Liver (tissue), 3 donors: ENCODE measurements at regions not wholly inside any gene's neighbourhood (a gene's known extent, or its start where the extent isn't known, plus 50 kb on each side); places are given as distances from the start of the nearest gene placed in this dataset.

Experiments used
- ATF3 ChIP-seq: IDR thresholded peaks from 2 replicates; pipeline ENCODE4 v1.6.1; 2016; ENCODE audit warnings: antibody characterized with exemption
- CTCF ChIP-seq: fragments of 150-350 bp; IDR thresholded peaks from 2 replicates; pipeline ENCODE4 v1.5.1; 2017; ENCODE audit warnings: improper control_type of control experiment, low read depth, low read length; ENCODE audit not compliant: missing input control
- GABPA ChIP-seq, 2 donors: IDR thresholded peaks in 1 of 2; conservative IDR thresholded peaks in 1 of 2; 2 replicates each; pipeline ENCODE4 v1.6.1; 2016; ENCODE audit warnings: antibody characterized with exemption in 2 of 2, mild to moderate bottlenecking in 1 of 2, moderate library complexity in 1 of 2
- MAX ChIP-seq: IDR thresholded peaks from 2 replicates; pipeline ENCODE4 v1.6.1; 2016; ENCODE audit warnings: antibody characterized with exemption
- RXRA ChIP-seq, 2 donors: IDR thresholded peaks; 2 replicates each; pipeline ENCODE4 v1.6.1; 2017 to 2018; ENCODE audit warnings: antibody characterized with exemption in 2 of 2, mild to moderate bottlenecking in 1 of 2
- SP1 ChIP-seq: IDR thresholded peaks from 2 replicates; pipeline ENCODE4 v1.6.1; 2018; ENCODE audit warnings: antibody characterized with exemption, mild to moderate bottlenecking
- donor health status: healthy.
- donor health status: healthy.

GRCh38 chrX:148309413-148309812, 191.0 kb upstream of the AFF2 start:
- no peak for TF ChIP-seq RXRA (IDR thresholded peaks at IDR 0.05)
- TF ChIP-seq CTCF: no peak
- TF ChIP-seq GABPA (IDR thresholded peaks at IDR 0.05 in 1 of 2, conservative IDR thresholded peaks at IDR 0.05 in 1 of 2): no peak
- no peak for TF ChIP-seq MAX
- TF ChIP-seq ATF3: no peak
- TF ChIP-seq SP1: no peak
